ENCODE measurements at regions not wholly inside any gene's neighbourhood (a gene's known extent, or its start where the extent isn't known, plus 50 kb on each side); places are given as distances from the start of the nearest gene placed in this dataset.

DNA sequence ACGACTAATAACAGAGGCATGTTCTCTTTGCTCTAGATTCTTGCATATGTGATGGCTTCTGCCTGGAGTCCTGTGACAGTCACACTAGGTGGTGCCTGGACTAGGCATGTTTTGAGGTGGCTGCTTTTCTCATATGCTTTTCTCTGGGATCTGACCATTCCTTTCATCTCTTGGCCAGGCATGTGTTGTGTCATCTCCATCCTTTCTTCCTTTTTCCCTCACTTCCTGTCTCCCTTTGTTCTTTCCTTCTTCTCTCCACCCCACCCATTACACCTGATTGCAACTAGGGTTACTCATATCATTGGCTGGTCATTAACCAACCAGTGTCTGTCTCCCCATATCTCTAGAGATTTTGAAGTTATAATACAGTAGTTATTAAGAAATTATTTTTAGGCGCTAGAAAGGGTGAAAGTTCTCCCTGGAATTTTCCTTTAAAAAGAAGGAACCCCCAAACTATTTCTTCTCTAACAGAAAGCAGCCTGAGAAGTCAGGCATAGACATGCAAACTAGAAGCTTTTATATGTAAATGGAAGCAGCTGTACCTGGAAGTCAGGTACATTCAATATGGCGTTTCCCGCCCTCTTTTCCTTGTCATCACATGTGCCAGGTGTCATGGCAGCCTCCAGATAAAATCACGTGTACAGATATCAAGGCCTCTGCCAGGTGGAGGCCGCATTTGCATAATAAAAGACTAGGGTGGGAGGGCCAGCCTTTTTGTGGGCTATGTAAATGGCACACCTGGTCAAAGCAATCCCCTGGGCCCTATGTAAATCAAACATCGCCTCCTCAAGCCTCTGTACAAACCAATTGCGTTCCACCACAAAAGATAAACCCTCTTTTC is 220.4 kb upstream of the MEX3C start:
- no peak for DNase-seq (ENCODE audit: low spot score)
- no peaks in the 10 kb centered on the region for H3K4me1 ChIP-seq
- no peaks in the 10 kb centered on the region for H3K27me3 ChIP-seq
- H3K36me3 ChIP-seq: no peaks in the 10 kb centered on the region
- no peak overlapping the region for H3K4me3 ChIP-seq
- no peak overlapping the region for H3K27ac ChIP-seq
- no peaks in the 10 kb centered on the region for H3K9me3 ChIP-seq
- TF ChIP-seq, protein P1, sequence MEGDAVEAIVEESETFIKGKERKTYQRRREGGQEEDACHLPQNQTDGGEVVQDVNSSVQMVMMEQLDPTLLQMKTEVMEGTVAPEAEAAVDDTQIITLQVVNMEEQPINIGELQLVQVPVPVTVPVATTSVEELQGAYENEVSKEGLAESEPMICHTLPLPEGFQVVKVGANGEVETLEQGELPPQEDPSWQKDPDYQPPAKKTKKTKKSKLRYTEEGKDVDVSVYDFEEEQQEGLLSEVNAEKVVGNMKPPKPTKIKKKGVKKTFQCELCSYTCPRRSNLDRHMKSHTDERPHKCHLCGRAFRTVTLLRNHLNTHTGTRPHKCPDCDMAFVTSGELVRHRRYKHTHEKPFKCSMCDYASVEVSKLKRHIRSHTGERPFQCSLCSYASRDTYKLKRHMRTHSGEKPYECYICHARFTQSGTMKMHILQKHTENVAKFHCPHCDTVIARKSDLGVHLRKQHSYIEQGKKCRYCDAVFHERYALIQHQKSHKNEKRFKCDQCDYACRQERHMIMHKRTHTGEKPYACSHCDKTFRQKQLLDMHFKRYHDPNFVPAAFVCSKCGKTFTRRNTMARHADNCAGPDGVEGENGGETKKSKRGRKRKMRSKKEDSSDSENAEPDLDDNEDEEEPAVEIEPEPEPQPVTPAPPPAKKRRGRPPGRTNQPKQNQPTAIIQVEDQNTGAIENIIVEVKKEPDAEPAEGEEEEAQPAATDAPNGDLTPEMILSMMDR (IDR thresholded peaks at IDR 0.05): no peak

GRCh38 chr18:51425475-51425874 is 228.0 kb upstream of the MEX3C start:
- TF ChIP-seq, protein P1 (IDR thresholded peaks at IDR 0.05): no peak
- DNase-seq (ENCODE audit: low spot score): no peak
- no peaks in the 10 kb centered on the region for H3K9me3 ChIP-seq

GRCh38 chr18:51425889-51426288 is 228.4 kb upstream of the MEX3C start:
- Histone ChIP-seq H3K27ac (no peak overlapping the region), H3K27me3 (no peaks in the 10 kb centered on the region), H3K36me3 (no peaks in the 10 kb centered on the region), H3K4me1 (no peaks in the 10 kb centered on the region), H3K4me3 (no peak overlapping the region), H3K9me3 (no peaks in the 10 kb centered on the region)
- DNase-seq (ENCODE audit: low spot score): no peak
- TF ChIP-seq, protein P1 (IDR thresholded peaks at IDR 0.05): no peak

More at GRCh38 chr18:51425475-51425874, 228.0 kb upstream of the MEX3C start:
- no peaks in the 10 kb centered on the region for H3K4me1 ChIP-seq
- H3K27me3 ChIP-seq: no peaks in the 10 kb centered on the region
- no peak overlapping the region for H3K4me3 ChIP-seq
- no peak overlapping the region for H3K27ac ChIP-seq
- H3K36me3 ChIP-seq: no peaks in the 10 kb centered on the region

DNA sequence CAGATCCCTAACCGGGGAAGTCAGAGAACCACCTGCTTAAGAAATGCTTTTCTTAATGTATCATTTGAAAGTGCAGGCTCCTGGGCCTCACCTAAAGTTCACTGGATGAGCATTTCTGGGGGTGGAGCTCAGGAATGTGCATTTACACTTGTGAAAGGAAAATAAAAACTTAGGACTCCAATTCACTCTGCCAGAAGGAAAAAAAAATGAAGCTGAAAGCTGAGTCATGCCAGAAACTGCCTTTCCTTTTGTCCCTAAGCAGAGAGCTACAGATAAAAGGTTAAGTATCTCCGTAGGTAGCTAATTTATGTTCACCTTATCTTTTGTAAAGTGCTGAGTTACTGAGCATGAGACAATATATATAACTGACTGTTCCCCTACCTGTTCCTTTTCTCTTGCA is 229.5 kb upstream of the MEX3C start:
- H3K27ac ChIP-seq: no peak overlapping the region
- H3K9me3 ChIP-seq: no peaks in the 10 kb centered on the region
- no peak overlapping the region for H3K4me3 ChIP-seq
- TF ChIP-seq, protein P1 (IDR thresholded peaks at IDR 0.05): no peak
- H3K27me3 ChIP-seq: no peaks in the 10 kb centered on the region
- H3K36me3 ChIP-seq: no peaks in the 10 kb centered on the region
- no peaks in the 10 kb centered on the region for H3K4me1 ChIP-seq
- DNase-seq (ENCODE audit: low spot score): no peak

DNA sequence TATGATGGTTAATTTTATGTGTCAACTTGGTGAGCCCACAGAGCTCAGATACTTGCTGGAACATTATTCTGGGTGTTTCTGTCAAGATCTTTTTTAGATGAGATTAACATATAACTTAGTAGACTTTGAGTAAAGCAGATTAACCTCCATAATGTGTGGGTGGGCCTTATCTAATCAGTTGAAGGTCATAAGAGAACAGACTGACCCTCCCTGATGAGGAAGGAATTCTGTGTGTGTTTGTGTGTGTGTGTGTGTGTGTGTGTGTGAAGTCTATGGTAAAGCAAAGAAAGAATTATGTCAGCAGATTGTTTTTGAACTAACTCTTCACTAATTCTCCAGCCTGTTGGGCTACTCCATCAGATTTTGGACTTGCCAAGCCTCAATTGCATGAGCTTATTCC is 232.2 kb upstream of the MEX3C start:
- Histone ChIP-seq H3K4me3 (no peak overlapping the region), H3K27me3 (no peaks in the 10 kb centered on the region), H3K9me3 (no peaks in the 10 kb centered on the region), H3K4me1 (no peaks in the 10 kb centered on the region), H3K36me3 (no peaks in the 10 kb centered on the region), H3K27ac (no peak overlapping the region)
- DNase-seq (ENCODE audit: low spot score): no peak
- TF ChIP-seq, protein P1 (IDR thresholded peaks at IDR 0.05): no peak

GRCh38 chr18:51430538-51430937 is 233.1 kb upstream of the MEX3C start:
- no peaks in the 10 kb centered on the region for H3K27me3 ChIP-seq
- H3K36me3 ChIP-seq: no peaks in the 10 kb centered on the region
- no peak overlapping the region for H3K27ac ChIP-seq
- no peaks in the 10 kb centered on the region for H3K9me3 ChIP-seq
- no peaks in the 10 kb centered on the region for H3K4me1 ChIP-seq
- H3K4me3 ChIP-seq: no peak overlapping the region
- no peak for DNase-seq (ENCODE audit: low spot score)
- TF ChIP-seq, protein P1 (IDR thresholded peaks at IDR 0.05): no peak
